ENCODE measurements at regions not wholly inside any gene's neighbourhood (a gene's known extent, or its start where the extent isn't known, plus 50 kb on each side); places are given as distances from the start of the nearest gene placed in this dataset.

- DNase-seq (ENCODE audit: low spot score), result no peak
Observed at GRCh38 chr1:199161766-199162303, 523.0 kb downstream of the PTPRC start.

GRCh38 chr1:199163267-199163666 is 524.4 kb downstream of the PTPRC start:
- DNase-seq (ENCODE audit: low spot score), result no peak

- DNase-seq (ENCODE audit: low spot score), result no peak
Observed at GRCh38 chr1:199163670-199164069, 524.8 kb downstream of the PTPRC start.

- DNase-seq (ENCODE audit: low spot score), result no peak
Observed at GRCh38 chr1:199167460-199167859, 528.6 kb downstream of the PTPRC start.

- DNase-seq (ENCODE audit: low spot score), result no peak
Observed at GRCh38 chr1:199168888-199169585, 530.2 kb downstream of the PTPRC start.

- no peak for DNase-seq (ENCODE audit: low spot score)
Observed at GRCh38 chr1:199170711-199171110, 531.9 kb downstream of the PTPRC start.

GRCh38 chr1:199172171-199173124 is 533.6 kb downstream of the PTPRC start:
- DNase-seq (ENCODE audit: low spot score), result no peak

GRCh38 chr1:199173356-199173755 is 534.5 kb downstream of the PTPRC start:
- DNase-seq (ENCODE audit: low spot score), result no peak

GRCh38 chr1:199174336-199174735 is 535.5 kb downstream of the PTPRC start:
- no peak for DNase-seq (ENCODE audit: low spot score)

GRCh38 chr1:199176713-199177112 is 537.9 kb downstream of the PTPRC start:
- no peak for DNase-seq (ENCODE audit: low spot score)

- DNase-seq (ENCODE audit: low spot score), result no peak
Observed at GRCh38 chr1:199177241-199177640, 538.4 kb downstream of the PTPRC start.

GRCh38 chr1:199178646-199179045 is 539.8 kb downstream of the PTPRC start:
- DNase-seq (ENCODE audit: low spot score), result no peak

- DNase-seq (ENCODE audit: low spot score), result no peak
Observed at GRCh38 chr1:199182186-199182843, 543.5 kb downstream of the PTPRC start.

- no peak for DNase-seq (ENCODE audit: low spot score)
Observed at GRCh38 chr1:199184180-199184579, 545.3 kb downstream of the PTPRC start.

GRCh38 chr1:199194862-199195261 is 556.0 kb downstream of the PTPRC start:
- no peak for DNase-seq (ENCODE audit: low spot score)

GRCh38 chr1:199197695-199198094 is 558.9 kb downstream of the PTPRC start:
- DNase-seq (ENCODE audit: low spot score), result no peak

GRCh38 chr1:199202331-199202730 is 563.5 kb downstream of the PTPRC start:
- no peak for DNase-seq (ENCODE audit: low spot score)

GRCh38 chr1:199204231-199204630 is 565.4 kb downstream of the PTPRC start:
- DNase-seq (ENCODE audit: low spot score), result no peak

GRCh38 chr1:199205740-199206441 is 567.1 kb downstream of the PTPRC start:
- no peak for DNase-seq (ENCODE audit: low spot score)

- DNase-seq (ENCODE audit: low spot score), result no peak
Observed at GRCh38 chr1:199208847-199209246, 570.0 kb downstream of the PTPRC start.

GRCh38 chr1:199218065-199218464 is 579.2 kb downstream of the PTPRC start:
- no peak for DNase-seq (ENCODE audit: low spot score)

- DNase-seq (ENCODE audit: low spot score), result no peak
Observed at GRCh38 chr1:199218533-199218932, 579.7 kb downstream of the PTPRC start.

Measured in globus pallidus (tissue), 1 donor.